HG03039 (cell line): ENCODE measurements at regions not wholly inside any gene's neighbourhood (a gene's known extent, or its start where the extent isn't known, plus 50 kb on each side); places are given as distances from the start of the nearest gene placed in this dataset.
"Not testable (repeated sequence)": the region's sequence is repeated elsewhere in the genome, so short reads cannot be mapped to it uniquely, and the experiment has no call there.

Experiments
- ATAC-seq: cut with Tn5 transposase; IDR thresholded peaks from one replicate; pipeline ENCODE4 v1.9.1; 2021; ENCODE audit warnings: mild to moderate bottlenecking, moderate library complexity; ENCODE audit not compliant: unreplicated experiment

GRCh38 chr3:174536319-174536718, 322.8 kb upstream of the NAALADL2 start:
- ATAC-seq = no peak

- no peak for ATAC-seq
Measured at GRCh38 chr3:174538151-174538550, 321.0 kb upstream of the NAALADL2 start.

GRCh38 chr3:174540116-174540908, 318.8 kb upstream of the NAALADL2 start:
- ATAC-seq = no peak

DNA sequence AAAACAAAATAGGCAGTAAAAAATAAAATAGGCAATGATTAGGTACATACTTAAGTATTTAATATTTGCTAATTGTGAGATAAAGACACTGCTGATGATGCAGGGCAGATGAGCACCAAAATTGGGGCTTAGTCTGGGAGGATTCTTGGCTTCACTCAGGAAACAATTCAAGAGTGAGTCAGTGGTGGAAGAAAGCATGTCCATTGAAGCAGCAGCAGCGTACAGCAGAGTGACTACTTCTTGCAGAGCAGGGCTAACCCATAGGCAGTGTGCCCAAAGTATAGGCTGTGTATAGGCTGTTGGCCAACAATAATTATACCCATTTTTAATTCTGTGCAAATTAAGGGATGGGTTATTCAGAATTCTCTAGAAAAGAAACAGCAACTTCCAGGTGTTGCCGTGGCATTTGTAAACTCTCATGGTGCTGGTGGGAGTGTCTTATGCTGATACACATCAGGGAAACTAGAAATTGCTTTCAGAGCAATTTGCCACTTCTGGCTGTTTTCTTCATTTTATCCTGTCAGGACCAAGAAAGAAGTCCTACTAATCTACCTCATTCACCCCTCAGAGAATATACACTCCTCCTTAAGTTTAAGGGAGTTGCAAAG, 317.3 kb upstream of the NAALADL2 start:
- no peak for ATAC-seq

- ATAC-seq = no peak
Measured at GRCh38 chr3:174547801-174548435, 311.2 kb upstream of the NAALADL2 start.

DNA sequence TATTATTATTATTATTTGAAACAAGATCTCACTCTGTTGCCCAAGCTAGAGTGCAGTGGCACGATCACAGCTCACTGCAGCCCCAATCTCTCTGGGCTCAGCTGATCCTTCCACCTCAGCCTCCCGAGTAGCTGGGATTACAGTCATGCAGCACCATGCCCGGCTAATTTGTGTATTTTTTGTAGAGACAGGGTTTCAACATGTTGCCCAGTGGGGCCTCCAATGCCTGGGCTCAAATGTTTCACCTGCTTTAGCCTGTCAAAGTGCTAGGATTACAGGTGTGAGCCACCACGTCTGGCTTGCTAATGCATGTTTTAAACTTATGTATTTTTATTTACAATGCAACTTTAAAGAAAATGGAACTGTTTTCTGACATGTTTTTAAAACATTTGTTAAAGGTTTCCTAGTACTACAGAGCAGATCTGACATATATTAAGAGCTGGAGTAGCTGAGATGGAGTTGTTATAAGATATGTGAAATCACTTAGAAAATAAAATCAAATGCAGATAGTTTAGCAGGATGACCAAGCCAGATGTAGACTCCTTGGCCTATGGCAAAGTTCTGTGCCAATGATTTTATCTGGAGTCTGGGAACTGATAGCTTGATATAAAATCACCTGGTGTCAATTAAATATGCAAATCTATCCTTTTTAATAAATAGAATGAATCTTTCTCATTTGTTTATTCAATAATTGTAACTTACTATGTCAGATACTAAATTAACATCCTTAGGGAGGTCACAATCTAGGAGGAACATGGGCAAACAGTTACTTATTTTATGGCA, 310.1 kb upstream of the NAALADL2 start:
- no peak for ATAC-seq

DNA sequence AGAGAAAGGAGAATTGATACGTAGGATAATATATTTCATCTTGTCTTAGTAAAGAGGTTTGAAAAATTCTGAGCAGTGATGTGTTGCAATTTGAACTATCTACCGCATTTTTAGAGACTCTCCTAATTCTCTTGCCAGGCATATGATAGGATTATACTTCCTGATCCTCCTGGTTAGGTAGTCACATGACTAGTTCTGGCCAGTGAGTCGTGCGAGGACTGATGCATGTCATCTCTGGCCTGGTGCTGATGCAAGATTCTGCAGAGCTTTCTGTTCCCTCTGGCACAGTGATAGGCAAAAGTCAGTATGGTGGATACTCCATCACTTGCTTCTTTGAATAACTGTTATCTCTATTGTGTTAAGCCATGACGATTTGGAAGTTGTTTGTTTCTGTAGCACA, 277.6 kb upstream of the NAALADL2 start:
- ATAC-seq = no peak

DNA sequence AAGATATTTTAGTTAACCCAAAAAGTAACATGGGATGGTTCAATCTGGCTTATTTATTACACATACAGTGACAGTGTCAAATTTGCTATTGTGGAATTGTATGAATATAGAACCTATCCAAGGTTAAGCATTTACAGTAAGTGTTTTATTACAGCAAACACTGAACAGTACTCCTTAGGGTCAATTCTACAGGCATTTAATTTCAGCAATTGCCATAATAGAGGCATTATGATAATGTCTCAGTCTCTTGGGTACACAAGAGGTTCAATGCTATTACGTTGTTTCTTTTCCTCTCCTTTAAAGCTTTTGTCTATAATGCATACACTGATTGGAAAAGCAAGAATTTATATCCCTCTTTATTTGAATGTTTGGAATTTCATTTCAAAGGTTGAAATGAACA, 275.7 kb upstream of the NAALADL2 start:
- ATAC-seq = no peak

DNA sequence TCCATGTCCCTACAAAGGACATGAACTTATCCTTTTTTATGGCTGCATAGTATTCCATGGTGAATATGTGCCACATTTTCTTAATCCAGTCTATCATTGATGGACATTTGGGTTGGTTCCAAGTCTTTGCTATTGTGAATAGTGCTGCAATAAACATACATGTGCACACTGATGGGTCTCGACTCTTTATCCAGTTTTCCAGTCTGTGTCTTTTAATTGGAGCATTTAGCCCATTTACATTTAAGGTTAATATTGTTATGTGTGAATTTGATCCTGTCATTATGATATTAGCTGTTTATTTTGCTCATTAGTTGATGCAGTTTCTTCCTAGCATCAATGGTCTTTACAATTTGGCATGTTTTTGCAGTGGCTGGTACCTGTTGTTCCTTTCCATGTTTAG, 272.0 kb upstream of the NAALADL2 start:
- ATAC-seq = not testable (repeated sequence)

GRCh38 chr3:174596447-174596982, 262.6 kb upstream of the NAALADL2 start:
- ATAC-seq = no peak

GRCh38 chr3:174598885-174599439, 260.2 kb upstream of the NAALADL2 start:
- ATAC-seq = no peak

DNA sequence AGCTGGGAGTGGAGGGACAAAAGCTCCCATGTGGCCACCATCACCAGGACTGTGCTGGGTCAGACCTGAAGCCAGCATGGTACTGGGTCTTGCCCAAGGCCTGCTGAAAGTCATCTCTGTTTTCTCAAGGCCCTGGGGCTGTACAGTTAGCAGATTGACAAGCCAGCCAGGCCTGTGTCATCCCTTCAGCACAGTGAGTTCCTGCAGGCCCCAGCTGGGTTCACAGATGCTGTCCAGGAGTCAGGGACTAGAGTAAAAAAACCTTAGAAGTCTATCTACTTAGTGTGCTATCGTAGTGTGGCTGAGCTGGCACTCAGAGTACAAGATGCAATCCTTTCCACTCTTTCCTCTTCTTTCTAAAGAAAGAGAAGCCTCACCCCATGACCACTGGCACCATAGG, 246.0 kb upstream of the NAALADL2 start:
- ATAC-seq = no peak

DNA sequence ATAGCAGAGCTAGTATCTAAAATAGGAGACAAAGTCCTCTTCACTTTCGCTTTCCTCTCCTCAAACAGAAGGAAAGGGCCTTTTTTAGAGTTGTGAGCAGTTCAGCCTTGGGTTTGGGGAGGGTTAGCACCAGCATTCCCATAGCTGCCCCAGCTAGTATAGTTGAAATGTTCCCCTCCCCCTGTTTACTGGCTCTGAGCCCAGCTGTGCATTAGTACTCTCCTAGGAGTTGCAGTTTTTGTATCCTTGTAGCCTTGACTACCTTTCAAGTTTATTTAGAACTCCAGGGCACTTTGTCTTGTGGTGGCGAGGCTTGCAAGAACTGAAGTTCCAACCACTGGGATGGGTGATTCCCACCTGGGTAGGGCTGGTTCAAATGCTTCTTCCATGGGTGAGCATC, 245.1 kb upstream of the NAALADL2 start:
- no peak for ATAC-seq

DNA sequence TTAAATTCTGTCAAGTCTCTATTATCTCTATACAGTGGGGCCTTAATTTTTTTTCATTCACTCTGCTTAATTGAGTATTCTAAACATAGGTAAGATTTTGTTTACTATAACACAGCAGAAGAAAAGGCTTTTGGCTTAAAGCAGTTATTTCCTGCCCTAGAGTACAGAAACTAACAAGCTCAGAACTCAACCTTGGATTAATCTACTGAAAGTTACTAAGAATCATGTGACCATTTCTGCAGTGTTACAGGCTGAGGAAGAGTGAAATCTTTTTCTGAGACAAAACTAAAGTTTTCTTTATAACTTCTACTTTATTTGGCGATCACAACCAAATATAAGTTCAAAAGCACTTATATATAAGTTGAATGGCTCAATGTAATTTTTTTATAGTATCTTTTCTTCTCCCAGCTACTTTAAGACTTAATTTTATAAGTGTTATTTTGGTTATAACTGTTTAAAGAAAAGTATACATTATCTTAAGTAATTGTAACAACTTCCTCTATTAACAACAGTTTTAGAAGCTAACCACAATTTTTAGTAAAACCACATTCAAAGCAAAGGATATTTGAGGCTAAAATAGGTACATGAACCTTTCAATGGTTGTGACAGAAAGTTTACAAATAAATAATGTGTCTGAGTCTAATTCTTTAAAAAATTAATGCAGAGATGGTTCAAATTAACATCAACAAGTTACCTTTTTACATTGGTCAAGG, 240.6 kb upstream of the NAALADL2 start:
- no peak for ATAC-seq

- ATAC-seq = no peak
Measured at GRCh38 chr3:174619239-174619638, 239.9 kb upstream of the NAALADL2 start.

DNA sequence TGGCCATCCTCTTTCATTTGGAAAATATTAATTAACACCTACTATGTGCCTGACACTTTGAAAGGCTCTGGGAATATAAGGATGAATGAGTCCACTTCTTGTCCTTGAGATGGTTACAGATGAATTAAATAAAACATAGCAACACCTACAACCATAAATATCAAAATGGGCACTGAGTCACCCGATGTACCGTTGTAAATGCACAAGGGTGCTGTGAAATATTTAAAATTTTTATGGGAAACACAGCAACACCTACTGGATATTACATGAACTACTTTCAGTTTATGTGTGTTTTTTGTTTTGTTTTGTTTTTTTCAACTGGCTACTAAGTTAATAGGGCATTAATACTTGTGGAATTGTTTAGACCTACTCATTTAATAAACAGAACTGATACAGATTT, 239.0 kb upstream of the NAALADL2 start:
- ATAC-seq = no peak

DNA sequence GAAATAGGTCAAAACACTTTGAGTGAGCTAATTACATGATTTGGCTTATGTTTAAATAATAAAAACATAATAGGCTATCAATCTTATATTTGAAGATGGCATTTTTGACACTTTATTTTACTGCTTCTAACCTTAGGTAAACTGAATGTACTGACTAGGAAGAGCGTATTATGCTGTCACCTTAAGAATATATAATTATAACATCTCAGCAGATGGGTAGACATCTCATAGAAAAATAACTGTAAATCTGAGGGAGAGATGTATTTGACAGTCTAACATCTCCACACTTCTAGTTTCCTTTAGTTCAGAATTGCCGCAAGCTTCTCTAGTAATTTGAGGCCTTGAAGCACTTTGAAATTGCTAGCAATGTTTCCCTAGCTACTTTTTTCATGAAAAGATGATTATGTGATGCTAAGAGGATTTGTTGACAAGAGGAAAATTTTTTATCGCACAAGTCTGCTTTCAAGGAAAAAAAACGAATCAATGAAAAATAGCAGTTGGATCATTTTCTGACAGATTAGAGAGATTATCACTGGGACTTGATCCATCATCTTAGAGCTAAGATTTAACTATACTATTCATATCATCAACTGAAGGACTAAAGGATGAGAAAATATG, 238.2 kb upstream of the NAALADL2 start:
- no peak for ATAC-seq

DNA sequence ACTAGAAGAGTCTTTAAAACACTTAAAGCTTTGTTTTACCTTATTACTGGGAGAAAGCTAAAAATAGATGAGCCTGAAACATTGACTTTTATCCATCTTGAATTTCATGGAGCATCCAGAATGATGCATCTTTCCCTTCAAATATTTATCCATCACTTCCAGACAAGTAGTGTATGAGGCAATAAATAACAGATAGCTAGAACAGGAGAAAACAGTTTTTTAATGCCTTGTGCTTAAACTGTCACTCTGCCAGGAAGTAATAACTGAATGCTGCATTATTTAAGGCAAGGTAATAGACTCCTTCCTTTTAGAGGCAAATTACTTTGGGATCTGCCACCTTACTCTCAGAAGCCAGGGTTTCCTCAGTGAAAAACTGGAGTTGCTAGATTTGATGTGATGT, 225.8 kb upstream of the NAALADL2 start:
- no peak for ATAC-seq

DNA sequence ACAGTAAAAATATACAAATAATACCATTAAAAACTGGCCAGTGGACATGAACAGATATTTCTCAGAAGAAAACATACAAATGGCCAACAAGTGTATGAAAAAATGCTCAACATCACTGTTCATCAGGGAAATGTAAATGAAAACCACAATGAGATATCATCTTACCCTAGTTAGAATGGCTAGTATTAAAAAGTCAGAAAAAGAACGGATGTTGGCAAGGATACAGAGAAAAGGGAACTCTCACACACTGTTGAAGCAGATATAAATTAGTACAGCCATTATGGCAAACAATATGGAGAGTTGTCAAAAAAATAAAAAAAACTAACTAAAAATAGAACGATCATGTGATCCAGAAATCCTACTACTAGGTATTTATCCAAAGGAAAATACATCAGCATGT, 222.7 kb upstream of the NAALADL2 start:
- ATAC-seq = no peak

GRCh38 chr3:174639406-174639805, 219.7 kb upstream of the NAALADL2 start:
- no peak for ATAC-seq
